Esophagus (tissue), 2 donors: ENCODE measurements at regions not wholly inside any gene's neighbourhood (a gene's known extent, or its start where the extent isn't known, plus 50 kb on each side); places are given as distances from the start of the nearest gene placed in this dataset.

ENCODE experiments used
- H3K27ac ChIP-seq, 2 donors: one replicate each; pipeline ENCODE4 v1.5.1; 2013; ENCODE audit warnings: low read depth in 2 of 2, mild to moderate bottlenecking in 2 of 2, inconsistent platforms in 1 of 2, low read length in 1 of 2, moderate library complexity in 1 of 2
- H3K27me3 ChIP-seq, 2 donors: one replicate each; pipeline ENCODE4 v1.6.1; 2013; ENCODE audit warnings: low read length in 2 of 2, control low read depth in 1 of 2, mild to moderate bottlenecking in 1 of 2; ENCODE audit not compliant: insufficient read depth in 2 of 2, control insufficient read depth in 1 of 2
- H3K36me3 ChIP-seq, 2 donors: one replicate each; pipeline ENCODE4 v1.6.1; 2013; ENCODE audit warnings: low read length in 1 of 2; ENCODE audit not compliant: control insufficient read depth in 2 of 2, insufficient read depth in 2 of 2
- H3K4me1 ChIP-seq, 2 donors: one replicate each; pipeline ENCODE4 v1.6.1; 2013; ENCODE audit warnings: low read length in 1 of 2; ENCODE audit not compliant: control insufficient read depth in 2 of 2, insufficient read depth in 2 of 2
- H3K4me3 ChIP-seq, 2 donors: one replicate each; pipeline ENCODE4 v1.5.1; 2013; ENCODE audit warnings: low read length in 2 of 2, mild to moderate bottlenecking in 2 of 2, low read depth in 1 of 2, moderate library complexity in 1 of 2
- H3K9me3 ChIP-seq, 2 donors: one replicate each; pipeline ENCODE4 v1.6.1; 2013; ENCODE audit warnings: mild to moderate bottlenecking in 2 of 2, low read depth in 1 of 2, low read length in 1 of 2, moderate library complexity in 1 of 2; ENCODE audit not compliant: control insufficient read depth in 2 of 2, insufficient read depth in 1 of 2
- WGBS, 2 donors: extraction: QIAGEN DNeasy Blood & Tissue Kit; methylation state at CpG; one replicate each; pipeline ENCODE4 v1.1.7; 2013; 5-methylcytosine and 5-hydroxymethylcytosine counted together
- donor health status: healthy with polysubstance abuse.
- donor health status: Bipolar disorder and iron deficiency.

- WGBS, 2 donors = 57 to 60% methylated on average over 1 of the region's 1 CpG
- no peaks in the 10 kb centered on the region for H3K4me1 ChIP-seq
- no peaks in the 10 kb centered on the region for H3K9me3 ChIP-seq
- no peak overlapping the region for H3K27ac ChIP-seq
- H3K27me3 ChIP-seq = no peaks in the 10 kb centered on the region
- H3K4me3 ChIP-seq = no peak overlapping the region
- no peaks in the 10 kb centered on the region for H3K36me3 ChIP-seq
Measured at GRCh38 chr9:107540164-107540561, 50.6 kb upstream of the KLF4 start.

GRCh38 chr9:107539427-107540163 is 50.0 kb upstream of the KLF4 start:
- WGBS, 2 donors = 82% methylated on average over 10 of the region's 10 CpGs

More at GRCh38 chr9:107539427-107540163, 50.0 kb upstream of the KLF4 start:
- no peaks in the 10 kb centered on the region for H3K27me3 ChIP-seq
- no peaks in the 10 kb centered on the region for H3K9me3 ChIP-seq
- H3K4me3 ChIP-seq = no peak overlapping the region
- H3K27ac ChIP-seq = no peak overlapping the region
- no peaks in the 10 kb centered on the region for H3K4me1 ChIP-seq
- H3K36me3 ChIP-seq = no peaks in the 10 kb centered on the region
